ENCODE measurements at regions not wholly inside any gene's neighbourhood (a gene's known extent, or its start where the extent isn't known, plus 50 kb on each side); places are given as distances from the start of the nearest gene placed in this dataset.

DNA sequence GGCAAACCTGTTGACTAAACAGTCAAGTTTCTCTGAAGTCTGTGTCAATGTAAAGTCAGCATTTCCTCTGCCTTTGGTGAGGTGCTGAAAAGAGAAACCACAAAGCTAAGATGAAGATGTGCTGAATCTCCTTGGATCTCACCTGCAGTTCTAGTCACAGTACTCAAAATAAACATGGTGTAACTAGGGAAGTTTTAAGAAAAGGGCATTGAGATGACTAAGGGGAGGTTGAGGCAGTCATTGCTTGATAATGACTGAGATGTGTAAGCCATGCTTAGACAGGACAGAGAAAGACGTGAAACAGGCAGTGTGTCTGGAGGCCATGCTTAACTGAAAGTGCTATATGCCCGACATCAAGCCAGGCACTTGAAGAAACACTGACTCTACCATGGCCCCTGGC, 1010.0 kb upstream of the CELF4 start:
- no peak overlapping the region for H3K27ac ChIP-seq
- TF ChIP-seq, protein P1, sequence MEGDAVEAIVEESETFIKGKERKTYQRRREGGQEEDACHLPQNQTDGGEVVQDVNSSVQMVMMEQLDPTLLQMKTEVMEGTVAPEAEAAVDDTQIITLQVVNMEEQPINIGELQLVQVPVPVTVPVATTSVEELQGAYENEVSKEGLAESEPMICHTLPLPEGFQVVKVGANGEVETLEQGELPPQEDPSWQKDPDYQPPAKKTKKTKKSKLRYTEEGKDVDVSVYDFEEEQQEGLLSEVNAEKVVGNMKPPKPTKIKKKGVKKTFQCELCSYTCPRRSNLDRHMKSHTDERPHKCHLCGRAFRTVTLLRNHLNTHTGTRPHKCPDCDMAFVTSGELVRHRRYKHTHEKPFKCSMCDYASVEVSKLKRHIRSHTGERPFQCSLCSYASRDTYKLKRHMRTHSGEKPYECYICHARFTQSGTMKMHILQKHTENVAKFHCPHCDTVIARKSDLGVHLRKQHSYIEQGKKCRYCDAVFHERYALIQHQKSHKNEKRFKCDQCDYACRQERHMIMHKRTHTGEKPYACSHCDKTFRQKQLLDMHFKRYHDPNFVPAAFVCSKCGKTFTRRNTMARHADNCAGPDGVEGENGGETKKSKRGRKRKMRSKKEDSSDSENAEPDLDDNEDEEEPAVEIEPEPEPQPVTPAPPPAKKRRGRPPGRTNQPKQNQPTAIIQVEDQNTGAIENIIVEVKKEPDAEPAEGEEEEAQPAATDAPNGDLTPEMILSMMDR (conservative IDR thresholded peaks at IDR 0.05), result no peak

- TF ChIP-seq, protein P1 (conservative IDR thresholded peaks at IDR 0.05), result no peak
- no peak overlapping the region for H3K27ac ChIP-seq
Measured at GRCh38 chr18:38575023-38575422, 1009.4 kb upstream of the CELF4 start.

- H3K27ac ChIP-seq, result no peak overlapping the region
- TF ChIP-seq, protein P1 (conservative IDR thresholded peaks at IDR 0.05), result no peak
Measured at GRCh38 chr18:38572554-38573111, 1007.0 kb upstream of the CELF4 start.

- H3K27ac ChIP-seq, result no peak overlapping the region
- TF ChIP-seq, protein P1 (conservative IDR thresholded peaks at IDR 0.05), result no peak
Measured at GRCh38 chr18:38571651-38572050, 1006.1 kb upstream of the CELF4 start.

DNA sequence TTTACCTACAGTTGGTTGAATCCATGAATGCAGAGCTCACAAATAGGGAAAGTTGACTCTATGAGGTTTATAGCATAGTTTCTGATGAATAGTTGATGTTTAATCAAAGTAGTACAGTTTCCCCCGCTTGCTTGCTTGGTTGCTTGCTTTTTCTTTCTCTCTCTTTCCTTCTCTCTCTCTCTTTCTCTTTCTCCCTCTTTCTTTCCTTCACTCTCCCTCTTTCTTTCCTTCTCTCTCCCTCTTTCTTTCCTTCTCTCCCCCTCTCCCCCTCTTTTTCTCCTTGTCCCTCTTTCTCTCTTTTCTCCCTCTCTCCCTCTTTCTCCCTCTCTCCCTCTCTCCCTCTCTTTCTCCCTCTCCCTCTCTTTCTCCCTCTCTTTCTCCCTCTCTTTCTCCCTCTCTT, 999.9 kb upstream of the CELF4 start:
- H3K27ac ChIP-seq, result no peak overlapping the region

DNA sequence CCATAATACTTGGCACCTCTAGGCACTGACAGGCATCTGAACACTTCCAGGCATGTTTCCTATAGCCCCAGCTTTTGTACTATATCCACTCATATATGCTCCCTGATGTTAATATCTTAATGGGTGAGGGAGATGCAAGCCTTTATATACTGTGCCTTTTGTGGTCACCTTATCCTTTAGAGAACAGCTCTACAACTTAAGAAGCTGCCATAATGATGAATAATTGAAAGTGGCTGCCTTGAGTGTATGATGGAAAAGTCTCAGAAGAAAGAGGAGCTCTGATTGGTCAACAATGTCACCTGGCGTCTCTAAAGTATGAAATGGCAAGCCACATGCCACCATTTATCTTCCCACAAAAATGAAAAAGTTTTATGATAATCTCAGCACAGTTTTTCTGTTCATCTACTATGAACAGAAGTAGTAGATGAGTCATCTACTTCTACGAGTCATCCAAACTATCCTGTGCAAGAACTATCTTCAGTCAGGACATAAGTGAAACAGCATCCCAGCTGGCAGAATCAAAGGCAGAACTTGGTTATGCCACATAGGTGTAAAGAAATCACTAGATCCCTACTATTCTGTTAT, 997.9 kb upstream of the CELF4 start:
- H3K27ac ChIP-seq, result no peak overlapping the region
- TF ChIP-seq, protein P1 (conservative IDR thresholded peaks at IDR 0.05), result no peak

More for the DNA sequence above, 999.9 kb upstream of the CELF4 start:
- TF ChIP-seq, protein P1 (conservative IDR thresholded peaks at IDR 0.05), result no peak

DNA sequence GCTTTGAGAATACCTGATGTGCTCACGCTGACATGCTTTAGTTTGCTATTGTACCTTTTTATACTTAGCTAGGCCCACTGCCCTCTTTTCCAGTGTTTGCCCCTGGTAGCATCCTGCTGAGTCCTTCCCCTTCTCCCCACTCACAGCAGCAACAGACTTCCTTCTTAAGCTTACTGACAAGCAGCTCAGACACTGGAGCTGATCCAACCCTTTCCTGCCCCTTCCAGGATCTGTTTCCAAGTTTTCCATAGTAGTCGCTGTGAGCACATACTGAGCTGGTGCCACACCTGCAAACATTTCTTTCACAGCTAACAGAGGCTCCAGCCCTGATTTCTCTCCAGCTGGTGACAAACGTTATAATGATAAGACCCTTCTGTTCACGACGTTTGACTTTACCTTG, 991.4 kb upstream of the CELF4 start:
- TF ChIP-seq, protein P1 (conservative IDR thresholded peaks at IDR 0.05), result no peak
- no peak overlapping the region for H3K27ac ChIP-seq

Measured in VCaP (cell line).